Breast epithelium (tissue), 3 donors: ENCODE measurements at regions not wholly inside any gene's neighbourhood (a gene's known extent, or its start where the extent isn't known, plus 50 kb on each side); places are given as distances from the start of the nearest gene placed in this dataset.

Source experiments
- POLR2A ChIP-seq: fragments of 450-650 bp; IDR thresholded peaks from one replicate; pipeline ENCODE4 v1.6.1; 2016; ENCODE audit warnings: antibody characterized with exemption, mild to moderate bottlenecking, moderate library complexity
- POLR2AphosphoS5 ChIP-seq, 3 donors: sonication (generic); formaldehyde crosslinking; IDR thresholded peaks; one replicate each; pipeline ENCODE4 v1.6.1; 2017; ENCODE audit warnings: antibody characterized with exemption in 3 of 3
- TF ChIP-seq, protein P1 (sequence below), 3 donors: fragments of 450-650 bp; IDR thresholded peaks; one replicate each; pipeline ENCODE4 v1.5.1; 2016 to 2017; ENCODE audit warnings: antibody characterized with exemption in 3 of 3, mild to moderate bottlenecking in 3 of 3, moderate library complexity in 3 of 3

DNA sequence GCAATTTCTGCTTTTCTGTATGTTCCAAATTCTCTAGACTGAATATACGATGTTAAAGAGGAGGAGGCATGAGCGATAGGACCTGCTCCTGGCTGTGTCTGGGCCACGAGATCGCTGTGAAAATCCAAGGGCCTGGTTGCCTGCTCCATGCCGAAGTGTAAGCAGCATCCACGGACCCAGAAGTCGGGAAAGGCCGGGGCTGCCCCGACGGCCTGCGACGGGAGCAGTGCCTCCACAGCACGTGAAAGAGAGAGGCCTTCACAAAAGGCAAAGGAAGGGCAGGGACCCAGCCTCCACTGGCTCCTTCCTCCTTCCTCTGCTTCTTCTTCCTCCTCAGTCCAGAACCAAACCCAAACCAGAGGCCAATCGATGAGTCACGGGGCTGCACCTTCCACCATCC lies 122.9 kb upstream of the MGMT start:
- TF ChIP-seq, protein P1, sequence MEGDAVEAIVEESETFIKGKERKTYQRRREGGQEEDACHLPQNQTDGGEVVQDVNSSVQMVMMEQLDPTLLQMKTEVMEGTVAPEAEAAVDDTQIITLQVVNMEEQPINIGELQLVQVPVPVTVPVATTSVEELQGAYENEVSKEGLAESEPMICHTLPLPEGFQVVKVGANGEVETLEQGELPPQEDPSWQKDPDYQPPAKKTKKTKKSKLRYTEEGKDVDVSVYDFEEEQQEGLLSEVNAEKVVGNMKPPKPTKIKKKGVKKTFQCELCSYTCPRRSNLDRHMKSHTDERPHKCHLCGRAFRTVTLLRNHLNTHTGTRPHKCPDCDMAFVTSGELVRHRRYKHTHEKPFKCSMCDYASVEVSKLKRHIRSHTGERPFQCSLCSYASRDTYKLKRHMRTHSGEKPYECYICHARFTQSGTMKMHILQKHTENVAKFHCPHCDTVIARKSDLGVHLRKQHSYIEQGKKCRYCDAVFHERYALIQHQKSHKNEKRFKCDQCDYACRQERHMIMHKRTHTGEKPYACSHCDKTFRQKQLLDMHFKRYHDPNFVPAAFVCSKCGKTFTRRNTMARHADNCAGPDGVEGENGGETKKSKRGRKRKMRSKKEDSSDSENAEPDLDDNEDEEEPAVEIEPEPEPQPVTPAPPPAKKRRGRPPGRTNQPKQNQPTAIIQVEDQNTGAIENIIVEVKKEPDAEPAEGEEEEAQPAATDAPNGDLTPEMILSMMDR (IDR thresholded peaks at IDR 0.05) = no peak
- TF ChIP-seq POLR2A (no peak), POLR2AphosphoS5 (IDR thresholded peaks at IDR 0.05) (no peak)
